Cerebellar cortex (tissue), 1 donor: ENCODE measurements at regions not wholly inside any gene's neighbourhood (a gene's known extent, or its start where the extent isn't known, plus 50 kb on each side); places are given as distances from the start of the nearest gene placed in this dataset.
A peak's percentile ranks its signal among the peaks of the same experiment; 100 is the strongest.

Source experiments
- DNase-seq: peaks from one replicate; pipeline ENCODE4 v3.0.0-alpha.2; 2015; ENCODE audit warnings: low spot score

DNA sequence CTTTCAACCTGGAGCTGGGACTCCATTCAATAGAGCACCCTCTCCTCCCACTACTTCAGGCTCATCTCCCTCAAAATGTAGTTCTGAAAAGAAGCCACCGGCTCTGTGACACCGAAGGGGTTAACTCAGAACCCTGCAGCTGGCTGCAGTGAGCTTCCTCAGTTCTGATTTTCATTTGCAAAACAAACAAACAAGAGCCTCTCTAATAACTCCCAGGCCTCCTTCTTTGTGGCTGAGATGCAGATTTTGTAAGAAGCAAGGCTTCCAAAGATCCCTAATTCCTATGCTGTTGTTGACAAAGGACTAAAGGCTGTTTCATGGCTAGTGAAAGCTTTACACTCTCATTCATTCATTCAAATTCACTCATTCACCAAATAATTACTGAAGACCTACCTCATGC is 333.4 kb upstream of the TBX3 start:
- DNase-seq, result no peak

- DNase-seq, result no peak
These were observed 329.4 kb upstream of the TBX3 start for GRCh38 chr12:115013236-115013981.

DNA sequence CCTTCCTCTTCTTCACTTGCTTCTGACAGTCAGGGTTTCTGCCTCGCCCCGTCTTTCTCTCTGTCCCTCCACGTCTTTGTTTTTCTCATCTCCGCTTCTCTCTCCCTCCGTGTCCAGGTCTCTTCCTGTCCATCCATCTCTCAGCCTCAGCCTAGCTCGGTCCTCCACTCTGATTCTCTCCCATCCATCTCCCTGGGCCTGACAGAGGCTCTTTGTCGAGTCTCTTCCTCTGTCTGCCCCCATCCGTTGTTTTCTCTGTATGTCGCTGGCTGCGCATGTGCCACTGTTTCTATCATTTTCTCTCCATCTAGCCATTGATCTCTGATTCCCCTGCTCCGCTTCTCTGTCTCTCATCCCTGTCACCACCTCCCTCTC is 328.9 kb upstream of the TBX3 start:
- no peak for DNase-seq

DNA sequence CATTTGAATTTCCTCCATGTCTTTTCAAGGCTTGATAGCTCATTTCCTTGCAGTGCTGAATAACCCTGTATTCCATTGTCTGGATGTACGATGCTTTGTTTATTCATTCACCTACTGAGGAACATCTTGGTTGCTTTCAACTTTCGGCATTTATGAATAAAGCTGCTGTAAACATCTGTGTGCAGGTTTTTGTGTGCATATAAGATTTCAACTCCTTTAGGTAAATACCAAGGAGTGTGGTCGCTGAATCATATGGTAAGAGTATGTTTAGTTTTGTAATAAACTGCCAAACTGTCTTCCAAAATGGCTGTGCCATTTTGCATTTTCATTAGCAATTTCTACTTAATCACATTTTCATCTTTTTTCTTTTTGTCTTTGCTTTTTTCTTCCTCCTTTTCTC is 327.7 kb upstream of the TBX3 start:
- no peak for DNase-seq

GRCh38 chr12:115010324-115010995 is 326.5 kb upstream of the TBX3 start:
- DNase-seq, result no peak

GRCh38 chr12:115008929-115009328 is 325.0 kb upstream of the TBX3 start:
- no peak for DNase-seq

DNA sequence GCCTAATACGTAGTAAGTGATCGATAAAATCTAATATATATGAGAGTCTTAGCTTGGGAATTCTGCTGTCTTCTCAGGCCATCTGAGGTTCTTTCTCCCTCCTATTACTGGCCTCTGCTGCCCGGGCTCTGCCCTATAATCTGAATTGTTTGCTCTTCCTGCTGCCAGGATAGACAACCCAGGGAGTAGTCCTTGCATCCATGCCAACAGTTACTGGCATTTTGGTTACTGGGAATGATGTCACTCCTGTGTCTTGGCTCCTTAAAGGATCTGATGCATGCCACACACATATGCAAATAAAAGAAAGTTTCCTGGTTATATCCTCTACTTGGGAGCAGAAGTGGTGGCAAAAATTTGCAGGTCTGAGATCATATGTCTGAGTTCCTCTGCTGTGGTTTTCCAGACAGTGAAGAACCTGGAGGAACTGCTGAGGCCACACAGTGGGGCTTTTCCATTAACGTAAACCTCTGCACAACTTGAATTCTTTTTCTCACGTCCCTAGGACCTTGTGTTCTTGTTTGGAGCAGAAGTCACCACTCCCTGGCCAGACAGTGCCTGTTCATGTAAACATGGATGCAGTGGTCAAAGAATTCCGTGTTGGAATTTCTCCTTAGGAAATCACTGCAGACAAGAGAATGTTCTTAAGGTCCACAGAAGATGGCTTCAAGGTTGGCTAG is 320.6 kb upstream of the TBX3 start:
- DNase-seq, result peak; percentile 22

GRCh38 chr12:115002434-115002833 is 318.5 kb upstream of the TBX3 start:
- no peak for DNase-seq

DNA sequence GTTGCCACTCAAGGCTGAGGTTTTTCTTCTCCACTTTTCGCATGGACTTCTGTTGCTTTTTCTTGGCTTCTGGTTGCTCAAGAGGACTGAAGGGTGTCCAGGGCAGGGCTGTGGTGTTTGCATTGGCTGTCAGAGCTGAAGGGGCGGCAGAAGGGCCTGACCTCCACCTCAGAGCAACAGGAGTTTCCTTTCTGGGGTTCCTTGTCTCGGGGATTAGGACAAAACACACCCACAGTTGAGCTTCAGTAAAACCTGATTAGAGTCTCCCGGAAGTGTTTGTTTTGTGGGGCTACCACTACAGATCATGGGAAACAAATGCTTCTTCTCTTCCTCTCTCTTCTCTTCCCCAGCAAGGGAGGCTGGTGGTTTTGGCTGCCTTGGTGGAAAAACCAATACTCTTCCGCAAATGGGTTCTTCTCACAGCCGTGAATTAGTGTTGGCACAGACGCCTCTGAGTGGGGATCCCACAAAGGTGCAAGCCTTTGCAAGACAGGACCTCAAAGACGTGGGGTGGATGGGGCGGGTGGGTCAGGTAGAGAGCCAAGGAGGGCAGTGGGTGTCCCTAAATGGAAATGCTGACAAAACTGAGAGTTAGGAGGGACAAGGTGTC is 317.7 kb upstream of the TBX3 start:
- DNase-seq, result no peak

DNA sequence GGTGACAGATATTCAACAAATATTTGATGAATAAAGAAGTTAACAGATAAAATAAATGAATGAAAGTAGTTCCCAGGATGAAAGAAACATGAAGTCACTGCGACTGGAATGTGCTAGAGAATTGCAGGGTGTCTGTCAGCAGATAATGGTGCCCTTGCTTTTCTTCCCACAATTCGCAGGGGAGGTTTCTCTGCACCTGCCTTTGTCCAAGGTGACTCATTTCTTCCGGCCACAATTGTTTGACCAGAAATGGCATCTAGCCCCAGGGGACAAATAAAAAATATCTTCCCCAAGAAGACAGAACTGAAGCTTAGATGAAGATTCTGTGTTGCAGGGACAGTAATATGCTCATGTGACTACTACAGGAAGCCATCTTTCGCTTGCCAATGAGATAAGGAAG is 316.1 kb upstream of the TBX3 start:
- no peak for DNase-seq

DNA sequence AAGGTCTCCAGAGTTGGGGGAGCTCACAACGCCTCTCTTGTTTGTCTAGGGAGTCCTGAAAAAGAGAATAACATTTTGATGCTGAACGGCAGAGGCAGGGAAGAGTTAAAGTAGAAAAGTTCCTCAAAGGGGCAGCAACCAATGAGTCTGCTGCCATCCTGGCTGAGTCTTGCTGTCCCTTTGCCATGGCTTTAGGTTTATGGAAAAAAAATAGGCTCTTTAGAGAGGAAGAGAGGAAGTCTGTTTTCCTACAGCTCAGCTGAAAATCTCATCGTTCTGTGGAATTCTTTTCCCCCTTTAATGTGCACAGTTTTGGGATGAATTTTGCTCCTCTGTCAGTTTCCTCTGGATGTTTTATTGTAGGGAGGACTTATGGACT is 314.8 kb upstream of the TBX3 start:
- DNase-seq, result no peak

- DNase-seq, result no peak
These were observed 314.3 kb upstream of the TBX3 start for GRCh38 chr12:114998118-114998749.

DNA sequence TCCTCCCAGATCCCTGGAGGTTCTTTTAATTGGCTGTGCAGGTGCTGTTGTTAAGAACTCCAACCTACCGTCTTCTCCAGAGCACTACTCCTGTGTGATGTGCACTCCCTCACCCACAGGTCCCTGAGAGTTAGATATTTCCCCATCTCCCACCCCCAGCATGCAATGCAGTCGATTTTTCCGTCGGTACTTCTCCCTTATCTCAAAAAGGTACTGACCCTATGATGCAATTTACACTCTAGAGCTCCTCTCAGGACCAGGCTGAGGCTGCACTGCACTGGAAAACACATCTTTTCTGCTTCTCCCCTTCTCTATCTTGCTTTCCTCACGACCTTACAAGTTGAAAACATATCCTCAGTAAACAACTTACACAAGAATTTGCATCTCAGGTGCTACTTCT is 312.4 kb upstream of the TBX3 start:
- DNase-seq, result no peak

GRCh38 chr12:114995891-114996290 is 311.9 kb upstream of the TBX3 start:
- DNase-seq, result no peak

DNA sequence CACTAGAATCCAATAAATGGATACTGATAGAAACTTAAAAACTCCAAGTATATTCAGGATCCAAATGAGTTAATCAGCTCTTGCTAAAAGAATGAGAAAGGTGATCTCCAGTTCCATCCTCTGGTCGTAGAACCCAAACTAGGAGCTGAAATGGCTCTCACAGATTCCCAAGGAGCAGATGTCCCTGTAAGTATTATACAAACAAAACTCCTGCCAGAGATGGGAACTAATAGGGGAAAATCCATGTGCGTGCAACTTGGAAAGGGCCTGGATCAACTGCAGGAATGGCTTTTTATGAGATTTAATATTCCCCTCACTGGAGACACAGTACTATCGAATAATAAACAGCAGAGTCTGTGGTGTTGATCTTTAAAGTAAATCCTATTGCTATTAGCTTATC is 309.2 kb upstream of the TBX3 start:
- no peak for DNase-seq

GRCh38 chr12:114992443-114992842 is 308.5 kb upstream of the TBX3 start:
- no peak for DNase-seq

DNA sequence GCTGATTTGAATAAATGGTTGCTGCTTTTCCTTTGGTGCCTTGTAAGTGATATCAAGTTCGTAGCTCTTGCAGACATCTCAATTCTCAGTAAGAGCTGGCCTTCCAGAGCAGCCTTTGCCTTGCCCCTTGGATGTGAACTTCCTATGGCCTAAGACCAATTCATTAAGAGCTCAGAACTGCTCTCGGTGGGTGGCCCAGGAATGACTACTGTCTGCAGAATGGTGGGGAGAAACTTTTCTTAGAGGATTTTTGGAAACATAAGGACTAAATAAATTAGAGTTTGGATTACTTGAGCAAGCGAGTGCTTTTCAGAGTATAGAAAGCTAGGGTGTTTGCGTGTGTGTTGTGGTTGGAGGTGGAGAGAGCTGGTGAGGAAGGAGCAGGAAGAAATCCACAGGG is 306.4 kb upstream of the TBX3 start:
- DNase-seq, result no peak

- no peak for DNase-seq
These were observed 302.9 kb upstream of the TBX3 start for GRCh38 chr12:114986849-114987248.

DNA sequence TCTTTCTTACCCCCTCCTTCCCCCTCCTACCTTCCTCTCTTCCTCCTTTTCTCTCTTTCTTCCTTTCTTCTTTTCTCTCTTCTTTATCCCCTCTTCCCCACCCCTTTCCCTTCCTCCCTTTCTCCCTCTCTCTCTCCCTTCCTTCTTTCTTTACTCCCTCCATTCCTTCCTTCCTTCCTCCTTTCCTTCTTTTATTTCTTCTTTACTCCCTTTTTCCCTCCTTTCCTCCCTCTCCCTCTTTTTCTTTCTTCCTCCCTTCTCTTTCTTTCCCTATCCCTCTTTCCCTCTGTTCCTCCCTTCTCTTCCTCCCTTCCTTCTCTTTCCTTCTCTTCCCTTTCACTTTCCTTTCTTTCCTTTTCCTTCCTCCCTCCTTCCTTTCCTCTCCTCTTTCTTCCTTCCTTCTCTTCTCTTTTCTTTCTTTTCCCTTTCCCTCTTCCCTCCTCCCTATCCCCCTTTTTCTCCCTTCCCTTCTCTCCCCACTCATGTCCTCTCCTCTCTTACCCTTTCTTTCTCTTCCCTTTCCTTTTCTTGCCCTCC is 302.3 kb upstream of the TBX3 start:
- no peak for DNase-seq

- DNase-seq, result no peak
These were observed 300.7 kb upstream of the TBX3 start for GRCh38 chr12:114984634-114985061.

DNA sequence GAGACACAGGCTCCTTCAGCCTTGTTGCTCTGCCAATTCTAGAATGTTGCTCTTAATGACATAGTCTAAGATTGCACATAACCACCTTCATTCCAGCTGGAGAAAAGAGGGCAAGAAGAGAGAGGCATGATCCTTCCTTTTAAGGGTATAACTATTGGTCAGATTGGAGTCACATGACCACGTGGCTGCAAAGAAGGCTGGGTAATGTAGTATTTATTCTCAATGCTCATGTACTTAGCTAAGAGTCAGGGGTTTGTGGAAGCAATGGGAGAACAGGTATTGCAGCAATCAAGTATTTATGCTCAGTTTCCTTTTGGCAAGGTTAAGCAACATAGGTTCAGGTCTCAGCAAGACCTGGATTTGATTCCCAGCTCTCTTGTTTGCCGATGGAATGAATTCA is 298.8 kb upstream of the TBX3 start:
- DNase-seq, result no peak

- no peak for DNase-seq
These were observed 297.1 kb upstream of the TBX3 start for GRCh38 chr12:114981036-114981435.
